GM12892 (cell line): ENCODE measurements at regions not wholly inside any gene's neighbourhood (a gene's known extent, or its start where the extent isn't known, plus 50 kb on each side); places are given as distances from the start of the nearest gene placed in this dataset.

Experiments used
- POLR2A ChIP-seq: IDR thresholded peaks from 2 replicates; pipeline ENCODE4 v1.6.1; 2011; ENCODE audit warnings: low read depth, low read length, control low read depth
- TAF1 ChIP-seq: IDR thresholded peaks from 2 replicates; pipeline ENCODE4 v1.6.1; 2011; ENCODE audit warnings: low read depth, mild to moderate bottlenecking, control low read depth, low read length, borderline replicate concordance

- no peak for TF ChIP-seq POLR2A
- no peak for TF ChIP-seq TAF1
Observed at GRCh38 chr4:54487491-54487890, 170.3 kb upstream of the KIT start.
